ENCODE measurements at regions not wholly inside any gene's neighbourhood (a gene's known extent, or its start where the extent isn't known, plus 50 kb on each side); places are given as distances from the start of the nearest gene placed in this dataset.
"Not testable (repeated sequence)": the region's sequence is repeated elsewhere in the genome, so short reads cannot be mapped to it uniquely, and the experiment has no call there.

DNA sequence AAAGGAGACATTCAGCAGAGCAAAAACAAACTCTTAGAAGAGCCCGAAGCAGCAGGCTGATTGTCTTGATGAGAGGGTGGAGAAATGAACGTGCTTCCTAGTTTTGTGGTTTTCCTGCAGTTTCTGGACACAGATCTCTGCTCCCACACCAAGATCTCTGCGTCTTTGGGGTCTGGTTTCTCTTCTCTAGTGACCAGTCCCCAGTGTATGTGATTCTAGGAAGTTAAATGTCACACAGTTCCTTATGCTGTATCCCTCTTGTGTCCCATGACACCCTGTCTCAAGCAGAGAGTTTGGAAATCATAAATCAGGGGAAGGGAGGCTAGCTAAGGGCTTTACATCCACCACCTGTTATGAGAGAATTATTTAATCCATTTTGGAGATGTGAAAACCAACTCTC, 55.4 kb upstream of the KLF14 start:
- Histone ChIP-seq H3K9me3 (no peaks in the 10 kb centered on the region), H3K4me1 (no peaks in the 10 kb centered on the region), H3K36me3 (no peaks in the 10 kb centered on the region), H3K27me3 (no peaks in the 10 kb centered on the region), H3K27ac (no peak overlapping the region), H3K4me3 (no peak overlapping the region)
- intact Hi-C loops (cut with DNase I; ENCODE audit: low total_unique reads) = no loop called here
- ATAC-seq (no peak), DNase-seq (no peak)
- in situ Hi-C loops (cut with MboI; ENCODE audit: low sequenced_read_pairs in 4 of 4) = no loop called here
- no peak for TF ChIP-seq POLR2A (IDR thresholded peaks at IDR 0.05)
- no peak for TF ChIP-seq CTCF (IDR thresholded peaks at IDR 0.05 in 4 of 5, conservative IDR thresholded peaks at IDR 0.05 in 1 of 5)

DNA sequence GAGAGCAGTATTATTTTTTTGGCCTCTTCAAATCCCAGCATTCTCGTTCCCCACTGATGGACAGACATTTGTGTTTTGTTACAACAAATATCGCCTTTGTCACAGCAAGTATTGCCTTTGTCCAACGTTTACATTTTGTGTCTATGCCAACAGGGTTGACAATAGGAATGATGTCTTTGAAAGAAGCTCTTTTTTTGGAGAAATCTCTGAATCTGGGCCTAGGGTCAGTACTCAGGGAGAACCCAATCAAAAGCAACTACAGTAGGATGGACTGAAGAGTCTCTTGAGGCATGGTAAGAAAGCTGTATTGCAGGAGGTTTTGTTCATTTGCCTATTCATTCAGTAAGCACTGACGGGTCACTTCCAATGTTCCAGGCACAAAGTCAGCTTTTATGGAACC, 57.7 kb upstream of the KLF14 start:
- ATAC-seq (no peak), DNase-seq (no peak)
- no peak overlapping the region for H3K4me3 ChIP-seq
- in situ Hi-C loops (cut with MboI; ENCODE audit: low sequenced_read_pairs in 4 of 4) (no loop called here), intact Hi-C loops (cut with DNase I; ENCODE audit: low total_unique reads) (no loop called here)
- TF ChIP-seq POLR2A (IDR thresholded peaks at IDR 0.05) (no peak), CTCF (IDR thresholded peaks at IDR 0.05 in 4 of 5, conservative IDR thresholded peaks at IDR 0.05 in 1 of 5) (no peak)
- no peaks in the 10 kb centered on the region for H3K9me3 ChIP-seq
- no peak overlapping the region for H3K27ac ChIP-seq
- H3K36me3 ChIP-seq = no peaks in the 10 kb centered on the region
- no peaks in the 10 kb centered on the region for H3K27me3 ChIP-seq
- H3K4me1 ChIP-seq = no peaks in the 10 kb centered on the region

GRCh38 chr7:130793855-130794618, 60.0 kb upstream of the KLF14 start:
- ATAC-seq (no peak), DNase-seq (no peak)
- Histone ChIP-seq H3K4me3 (no peak overlapping the region), H3K27ac (no peak overlapping the region), H3K36me3 (no peaks in the 10 kb centered on the region), H3K9me3 (no peaks in the 10 kb centered on the region), H3K27me3 (no peaks in the 10 kb centered on the region), H3K4me1 (no peaks in the 10 kb centered on the region)
- intact Hi-C loops (cut with DNase I; ENCODE audit: low total_unique reads) (no loop called here), in situ Hi-C loops (cut with MboI; ENCODE audit: low sequenced_read_pairs in 4 of 4) (no loop called here)
- TF ChIP-seq CTCF (IDR thresholded peaks at IDR 0.05 in 4 of 5, conservative IDR thresholded peaks at IDR 0.05 in 1 of 5) = no peak
- no peak for TF ChIP-seq POLR2A (IDR thresholded peaks at IDR 0.05)

DNA sequence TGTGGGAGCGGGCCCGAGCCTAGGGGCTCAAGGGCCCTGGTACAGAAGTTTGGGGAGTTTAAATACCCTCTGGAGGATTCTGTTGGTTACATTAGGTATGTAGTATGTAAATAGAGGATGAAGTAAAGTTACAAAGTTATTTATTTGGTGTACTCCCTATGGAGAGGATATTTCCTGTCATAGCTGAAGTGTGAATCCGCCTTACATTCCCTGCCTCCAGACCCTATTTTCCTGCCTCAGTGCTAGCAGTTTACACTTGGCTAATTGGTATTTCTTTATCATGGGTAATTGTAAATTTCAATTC, 60.6 kb upstream of the KLF14 start:
- no peak for ATAC-seq
- intact Hi-C loops (cut with DNase I; ENCODE audit: low total_unique reads) (no loop called here), in situ Hi-C loops (cut with MboI; ENCODE audit: low sequenced_read_pairs in 4 of 4) (no loop called here)

GRCh38 chr7:130796425-130796824, 62.4 kb upstream of the KLF14 start:
- H3K27me3 ChIP-seq; intact Hi-C loops (cut with DNase I; ENCODE audit: low total_unique reads); H3K4me3 ChIP-seq; in situ Hi-C loops (cut with MboI; ENCODE audit: low sequenced_read_pairs in 4 of 4); H3K4me1 ChIP-seq; DNase-seq; H3K9me3 ChIP-seq; H3K27ac ChIP-seq; H3K36me3 ChIP-seq; ATAC-seq: not testable (repeated sequence)

More for the DNA sequence above, 60.6 kb upstream of the KLF14 start:
- TF ChIP-seq POLR2A (IDR thresholded peaks at IDR 0.05) (no peak), CTCF (IDR thresholded peaks at IDR 0.05 in 4 of 5, conservative IDR thresholded peaks at IDR 0.05 in 1 of 5) (no peak)
- Histone ChIP-seq H3K4me1 (no peaks in the 10 kb centered on the region), H3K4me3 (no peak overlapping the region), H3K9me3 (no peaks in the 10 kb centered on the region), H3K36me3 (no peaks in the 10 kb centered on the region), H3K27ac (no peak overlapping the region), H3K27me3 (no peaks in the 10 kb centered on the region)
- DNase-seq = no peak

Measured in gastrocnemius medialis (tissue), 4 donors.